ENCODE measurements at regions not wholly inside any gene's neighbourhood (a gene's known extent, or its start where the extent isn't known, plus 50 kb on each side); places are given as distances from the start of the nearest gene placed in this dataset.

GRCh38 chr4:3832536-3833220 is 66.5 kb downstream of the ADRA2C start:
- DNase-seq, result no peak

DNA sequence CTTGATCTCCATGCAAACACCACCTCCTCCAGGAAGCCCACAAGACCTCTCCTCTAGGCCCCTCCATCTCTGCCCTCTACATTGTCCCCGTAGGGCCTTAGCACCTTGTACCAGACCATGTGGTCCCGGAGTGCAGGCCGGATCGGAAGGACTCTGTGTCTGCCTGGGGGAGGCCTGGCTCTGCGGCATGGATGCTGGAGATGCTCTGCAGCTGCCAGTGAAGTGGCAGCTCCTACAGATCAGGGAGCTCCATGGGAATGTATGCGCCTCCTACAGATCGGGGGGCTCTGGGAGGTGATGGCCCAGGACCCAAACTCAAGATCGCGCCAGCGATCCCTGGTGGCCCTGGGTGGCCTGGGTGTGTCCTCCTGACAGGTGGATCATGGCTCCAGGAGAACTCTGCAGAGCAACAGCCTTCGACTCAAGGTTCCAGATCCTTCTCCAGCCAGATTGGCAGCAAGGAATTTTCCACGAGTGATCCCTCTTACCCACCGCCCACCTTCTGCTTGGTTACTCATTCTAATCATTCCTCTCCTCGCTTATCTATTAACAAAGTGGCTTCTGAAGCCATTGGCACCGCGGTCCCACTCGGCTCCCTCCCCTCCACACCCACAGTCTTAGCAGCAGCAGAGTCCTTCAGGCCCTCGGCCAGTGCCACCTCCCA is 67.3 kb downstream of the ADRA2C start:
- no peak for DNase-seq

GRCh38 chr4:3834186-3834662 is 68.0 kb downstream of the ADRA2C start:
- no peak for DNase-seq

DNA sequence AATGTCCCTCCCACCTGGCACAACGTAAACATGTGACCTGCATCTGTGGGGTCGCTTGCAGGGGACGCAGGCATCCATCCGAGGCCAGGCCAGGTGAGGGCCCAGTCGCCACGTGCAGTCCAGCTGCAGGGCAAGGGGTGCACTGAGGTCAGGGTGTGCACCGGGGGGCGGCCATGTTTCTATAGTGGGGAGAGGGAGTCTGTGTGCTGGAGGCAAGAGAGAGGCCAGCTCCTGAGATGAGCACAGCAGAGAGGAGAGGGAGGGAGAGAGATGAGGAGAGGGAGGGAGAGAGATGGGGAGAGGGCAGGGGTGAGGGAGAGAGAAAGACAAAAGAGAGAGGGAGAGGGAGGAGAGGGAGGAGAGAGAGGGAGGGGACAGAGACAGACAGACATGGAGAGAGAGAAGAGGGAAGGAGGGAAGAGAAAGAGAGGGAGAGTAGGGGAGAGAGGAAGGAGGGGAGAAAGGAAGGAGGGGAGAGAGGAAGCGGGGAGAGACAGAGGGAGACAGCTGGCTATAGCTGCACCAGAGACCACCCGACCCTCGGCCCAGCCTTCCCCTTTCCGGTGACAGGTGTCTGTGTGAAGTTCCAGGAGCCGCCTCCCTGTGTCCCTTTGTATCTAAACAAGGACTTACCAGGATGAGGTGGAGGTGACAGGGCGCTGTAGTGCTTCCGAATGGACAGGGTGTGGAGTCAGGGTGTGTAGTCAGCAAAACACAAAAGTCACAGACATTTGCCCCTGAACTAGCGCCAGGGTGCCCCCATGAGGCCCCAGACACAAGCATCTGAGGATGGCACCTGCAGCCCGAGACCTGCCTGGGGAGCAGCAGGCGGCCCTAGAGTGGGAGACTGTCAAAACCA is 68.7 kb downstream of the ADRA2C start:
- DNase-seq, result no peak

DNA sequence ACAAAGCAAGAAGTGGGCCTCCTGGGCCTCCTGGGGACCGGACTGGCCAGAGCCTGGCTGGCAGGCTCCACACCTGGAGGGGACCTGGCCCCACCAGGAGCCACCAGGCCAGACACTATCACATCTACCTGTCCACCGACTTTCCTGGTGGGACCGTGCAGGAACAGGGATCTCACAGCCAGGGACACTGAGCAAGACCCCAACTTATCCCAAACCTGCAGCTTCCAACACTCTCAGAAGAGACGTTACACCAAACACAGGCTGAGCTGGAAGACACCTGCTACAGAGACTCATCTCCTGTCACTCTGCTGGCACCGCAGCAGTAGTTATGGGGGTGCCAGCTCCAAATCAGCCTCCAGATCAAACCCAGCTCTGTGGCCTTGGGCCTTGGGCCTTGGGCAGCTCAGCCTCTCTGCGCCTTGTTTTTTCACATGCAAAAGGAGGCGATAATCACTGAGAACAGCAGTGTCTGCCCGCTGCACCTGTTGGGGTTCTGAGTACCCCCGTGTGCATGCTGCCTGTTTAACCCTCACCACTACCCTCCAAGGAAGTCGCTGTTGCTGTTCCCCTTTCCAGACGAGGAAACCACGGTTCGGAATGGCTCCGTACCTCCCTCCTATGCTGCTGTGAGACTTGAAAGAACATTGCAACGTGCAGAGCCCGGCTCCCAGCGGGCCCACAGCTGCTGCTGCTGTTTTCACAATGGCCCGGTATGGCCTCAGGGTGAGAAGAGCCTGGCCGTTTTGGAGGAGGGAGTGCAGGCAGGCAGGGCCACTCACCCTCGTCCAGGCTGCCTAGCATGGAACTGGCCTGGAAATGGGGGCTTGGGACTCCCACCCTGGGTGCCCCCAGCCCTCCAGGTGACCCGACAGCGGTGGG is 69.6 kb downstream of the ADRA2C start:
- no peak for DNase-seq

- DNase-seq, result no peak
Observed at GRCh38 chr4:3836406-3836755, 70.2 kb downstream of the ADRA2C start.

DNA sequence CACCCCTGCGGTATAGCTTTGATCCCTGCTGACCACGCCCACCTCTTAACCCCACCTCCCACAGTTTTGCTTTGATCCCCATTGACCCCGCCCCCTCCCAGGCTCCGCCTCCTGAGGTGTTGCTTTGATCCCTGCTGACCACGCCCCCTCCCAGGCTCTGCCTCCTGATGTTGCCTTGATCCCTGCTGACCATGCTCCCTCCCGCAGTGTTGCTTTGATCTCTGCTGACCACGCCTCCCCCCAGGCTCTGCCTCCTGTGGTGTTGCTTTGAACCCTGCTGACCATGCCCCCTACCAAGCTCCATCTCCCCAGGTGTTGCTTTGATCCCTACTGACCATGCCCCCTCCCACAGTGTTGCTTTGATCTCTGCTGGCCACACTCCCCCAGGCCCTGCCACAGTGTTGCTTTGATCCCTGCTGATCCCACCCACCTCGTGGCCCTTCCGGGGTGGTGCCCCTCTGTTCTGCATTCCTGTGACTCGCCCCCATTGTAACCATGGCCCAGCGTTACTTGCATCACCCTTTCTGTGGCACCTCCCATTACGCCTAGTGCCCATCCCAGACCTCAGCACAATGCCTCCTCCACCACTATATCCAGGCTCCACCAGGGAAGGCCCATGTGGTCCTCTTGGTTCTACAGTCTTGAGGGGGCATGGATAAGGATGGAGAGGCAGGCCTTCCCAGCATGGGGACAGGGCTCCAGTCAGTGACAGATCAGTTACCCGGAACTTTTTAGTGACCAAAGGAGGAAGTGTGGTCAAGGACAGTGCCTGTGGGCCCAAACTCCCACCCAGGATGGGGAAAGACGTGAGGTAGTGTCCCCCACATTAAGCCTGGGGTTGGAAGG is 70.8 kb downstream of the ADRA2C start:
- DNase-seq, result no peak

GRCh38 chr4:3838437-3839380 is 72.5 kb downstream of the ADRA2C start:
- DNase-seq, result no peak

DNA sequence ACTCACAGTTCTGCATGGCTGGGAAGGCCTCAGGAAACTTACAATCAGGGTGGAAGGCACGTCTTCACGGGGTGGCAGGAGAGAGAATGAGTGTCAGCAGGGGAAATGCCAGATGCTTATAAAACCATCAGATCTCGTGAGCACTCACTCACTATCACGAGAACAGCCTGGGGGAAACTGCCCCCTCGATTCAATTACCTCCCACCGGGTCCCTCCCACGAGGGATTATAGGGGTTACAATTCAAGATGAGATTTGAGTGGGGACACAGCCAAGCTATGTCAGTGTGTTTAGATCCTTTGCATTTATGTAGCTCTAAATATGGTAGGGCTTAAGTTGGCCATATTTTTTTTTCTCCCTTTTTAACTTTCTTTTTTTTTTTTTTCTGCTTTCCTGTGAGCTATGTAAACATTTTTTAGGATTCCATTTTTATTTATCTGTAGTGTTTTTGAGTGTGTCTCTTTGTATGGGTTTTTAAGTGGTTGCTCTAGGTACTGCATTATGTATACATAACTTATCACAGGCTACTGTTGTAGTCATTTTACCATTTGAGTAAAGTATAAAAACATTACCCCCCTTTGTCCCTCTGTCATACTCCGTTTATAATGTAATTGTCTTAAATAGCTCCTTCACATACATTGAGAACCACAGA is 79.0 kb downstream of the ADRA2C start:
- no peak for DNase-seq

GRCh38 chr4:3845744-3846429 is 79.7 kb downstream of the ADRA2C start:
- DNase-seq, result no peak

- DNase-seq, result no peak
Observed at GRCh38 chr4:3847211-3847940, 81.2 kb downstream of the ADRA2C start.

GRCh38 chr4:3848323-3848722 is 82.1 kb downstream of the ADRA2C start:
- no peak for DNase-seq

DNA sequence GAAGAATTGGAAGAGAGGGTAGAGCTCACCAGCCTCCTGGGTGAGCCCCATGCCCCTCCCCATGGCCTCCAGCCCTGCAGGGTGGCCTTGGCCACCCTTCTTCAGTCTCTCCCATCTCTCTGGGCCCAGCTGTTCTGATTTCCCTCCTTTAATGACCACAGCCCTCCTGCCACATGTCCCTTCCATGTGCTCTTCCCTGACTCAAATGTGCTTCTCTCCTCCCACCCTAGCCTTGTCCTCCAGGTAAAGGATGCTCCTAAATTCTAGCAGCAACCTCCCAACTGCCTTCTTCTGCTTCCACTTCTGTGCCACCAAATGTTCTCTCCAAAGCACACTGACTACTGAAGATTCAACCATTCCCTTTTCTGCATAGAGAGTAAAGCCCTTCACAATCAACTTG is 83.0 kb downstream of the ADRA2C start:
- no peak for DNase-seq

- DNase-seq, result no peak
Observed at GRCh38 chr4:3850128-3850527, 83.9 kb downstream of the ADRA2C start.

DNA sequence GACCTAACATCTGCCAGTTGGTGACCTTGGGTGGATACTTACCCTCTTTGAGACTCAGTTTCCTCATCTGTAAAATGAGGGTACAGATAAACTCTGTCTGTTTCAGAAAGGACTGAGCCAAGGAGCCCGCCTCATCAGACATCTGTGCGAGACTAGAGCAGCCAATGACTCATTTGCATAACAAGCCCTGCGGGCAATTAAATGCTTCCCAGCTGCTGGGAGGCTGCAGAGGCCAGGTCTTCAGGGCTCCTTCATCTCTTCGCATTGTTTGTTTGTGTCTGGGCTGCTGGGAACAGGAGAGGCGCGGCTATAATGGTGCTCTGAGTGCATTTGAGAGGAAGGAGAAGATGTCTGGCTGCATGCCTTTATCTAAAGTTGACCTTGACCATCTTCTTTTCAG is 85.0 kb downstream of the ADRA2C start:
- DNase-seq, result no peak

DNA sequence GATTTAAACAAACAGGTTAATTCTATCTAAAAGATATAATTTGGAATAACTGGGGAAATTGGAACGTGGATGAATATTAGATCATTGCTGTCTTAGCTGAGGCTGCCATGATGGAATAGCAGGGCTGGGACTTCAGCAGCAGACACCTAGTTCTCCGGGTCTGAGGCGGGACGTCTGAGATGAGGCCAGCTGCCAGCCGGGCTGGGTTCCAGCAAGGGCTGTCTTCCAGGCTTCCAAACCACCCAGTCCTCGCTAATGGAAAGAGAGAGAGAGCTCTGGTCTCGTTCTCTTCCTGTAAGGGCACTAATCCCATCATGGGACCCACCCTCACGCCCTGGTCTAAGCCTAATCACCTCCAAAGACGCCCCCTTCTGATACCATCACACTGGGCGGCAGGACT is 85.7 kb downstream of the ADRA2C start:
- DNase-seq, result no peak

DNA sequence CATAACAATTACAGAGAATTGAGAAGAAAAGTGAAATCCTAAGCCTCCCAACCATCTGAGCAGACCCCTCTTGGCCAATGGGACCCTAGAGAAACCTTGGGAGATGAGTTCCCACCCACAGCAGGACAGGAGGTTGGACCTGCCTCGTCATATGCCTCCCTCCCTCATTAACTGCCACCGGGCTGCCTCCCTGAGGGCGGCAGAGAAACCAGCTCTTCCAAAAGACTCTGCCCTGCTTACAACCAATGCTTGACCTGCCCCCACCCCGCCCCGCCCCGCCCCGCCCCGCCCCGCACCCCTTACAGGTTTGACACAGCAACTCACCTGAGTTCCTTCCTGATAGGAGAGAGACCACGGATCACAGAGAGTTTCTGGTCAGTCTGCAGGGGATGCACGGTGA is 86.1 kb downstream of the ADRA2C start:
- DNase-seq, result no peak

DNA sequence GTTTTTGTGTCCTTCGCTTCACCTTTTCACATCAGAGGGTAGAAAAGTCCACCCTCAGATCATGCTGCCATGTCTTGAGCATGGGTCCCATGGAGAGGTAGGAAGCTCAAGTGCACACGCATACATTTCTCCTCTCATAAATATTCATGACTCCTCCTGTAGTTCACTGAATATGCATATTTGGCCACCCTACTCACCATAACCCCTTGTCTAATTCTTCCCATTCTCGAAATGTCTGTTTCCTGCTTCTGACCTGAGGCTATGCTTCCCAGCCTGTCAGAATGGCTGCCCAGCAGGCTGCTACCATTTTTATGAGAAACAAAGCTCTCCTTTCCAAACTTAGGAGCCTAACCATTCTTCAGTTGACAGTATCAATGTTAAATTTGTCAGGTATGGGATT is 86.5 kb downstream of the ADRA2C start:
- DNase-seq, result no peak
